ENCODE measurements at regions not wholly inside any gene's neighbourhood (a gene's known extent, or its start where the extent isn't known, plus 50 kb on each side); places are given as distances from the start of the nearest gene placed in this dataset.

GRCh38 chr10:33093362-33093761 lies 135.3 kb upstream of the ITGB1 start:
- Histone ChIP-seq H3K36me3 (no peaks in the 10 kb centered on the region), H3K27me3 (no peaks in the 10 kb centered on the region), H3K27ac (no peak overlapping the region), H3K9me3 (no peaks in the 10 kb centered on the region), H3K4me3 (no peak overlapping the region), H3K4me1 (no peaks in the 10 kb centered on the region)
- DNase-seq (ENCODE audit: low spot score) = no peak
- no peak for TF ChIP-seq CTCF (IDR thresholded peaks at IDR 0.05)

GRCh38 chr10:33092596-33092995 lies 134.6 kb upstream of the ITGB1 start:
- Histone ChIP-seq H3K27ac (no peak overlapping the region), H3K4me3 (no peak overlapping the region), H3K4me1 (no peaks in the 10 kb centered on the region), H3K27me3 (no peaks in the 10 kb centered on the region), H3K36me3 (no peaks in the 10 kb centered on the region), H3K9me3 (no peaks in the 10 kb centered on the region)
- DNase-seq (ENCODE audit: low spot score) = no peak
- TF ChIP-seq CTCF (IDR thresholded peaks at IDR 0.05) = no peak

GRCh38 chr10:33091201-33091600 lies 133.2 kb upstream of the ITGB1 start:
- Histone ChIP-seq H3K27ac (no peak overlapping the region), H3K36me3 (no peaks in the 10 kb centered on the region), H3K9me3 (no peaks in the 10 kb centered on the region), H3K4me3 (no peak overlapping the region), H3K4me1 (no peaks in the 10 kb centered on the region), H3K27me3 (no peaks in the 10 kb centered on the region)
- no peak for DNase-seq (ENCODE audit: low spot score)
- TF ChIP-seq CTCF (IDR thresholded peaks at IDR 0.05) = no peak

- no peak for DNase-seq (ENCODE audit: low spot score)
- Histone ChIP-seq H3K9me3 (no peaks in the 10 kb centered on the region), H3K36me3 (no peaks in the 10 kb centered on the region), H3K4me3 (no peak overlapping the region), H3K27me3 (no peaks in the 10 kb centered on the region), H3K27ac (no peak overlapping the region), H3K4me1 (no peaks in the 10 kb centered on the region)
- no peak for TF ChIP-seq CTCF (IDR thresholded peaks at IDR 0.05)
These were observed 131.0 kb upstream of the ITGB1 start for GRCh38 chr10:33088990-33089389.

- no peak for DNase-seq (ENCODE audit: low spot score)
- Histone ChIP-seq H3K4me1 (no peaks in the 10 kb centered on the region), H3K4me3 (no peak overlapping the region), H3K36me3 (no peaks in the 10 kb centered on the region), H3K9me3 (no peaks in the 10 kb centered on the region), H3K27ac (no peak overlapping the region), H3K27me3 (no peaks in the 10 kb centered on the region)
- no peak for TF ChIP-seq CTCF (IDR thresholded peaks at IDR 0.05)
These were observed 129.9 kb upstream of the ITGB1 start for GRCh38 chr10:33087922-33088321.

- no peaks in the 10 kb centered on the region for H3K9me3 ChIP-seq
- H3K27me3 ChIP-seq = no peaks in the 10 kb centered on the region
- no peaks in the 10 kb centered on the region for H3K36me3 ChIP-seq
- TF ChIP-seq CTCF (IDR thresholded peaks at IDR 0.05) = no peak
- no peak for DNase-seq (ENCODE audit: low spot score)
- no peaks in the 10 kb centered on the region for H3K4me1 ChIP-seq
- no peak overlapping the region for H3K4me3 ChIP-seq
- H3K27ac ChIP-seq = no peak overlapping the region
These were observed 129.1 kb upstream of the ITGB1 start for GRCh38 chr10:33087152-33087551.
